ENCODE measurements at regions not wholly inside any gene's neighbourhood (a gene's known extent, or its start where the extent isn't known, plus 50 kb on each side); places are given as distances from the start of the nearest gene placed in this dataset.

DNA sequence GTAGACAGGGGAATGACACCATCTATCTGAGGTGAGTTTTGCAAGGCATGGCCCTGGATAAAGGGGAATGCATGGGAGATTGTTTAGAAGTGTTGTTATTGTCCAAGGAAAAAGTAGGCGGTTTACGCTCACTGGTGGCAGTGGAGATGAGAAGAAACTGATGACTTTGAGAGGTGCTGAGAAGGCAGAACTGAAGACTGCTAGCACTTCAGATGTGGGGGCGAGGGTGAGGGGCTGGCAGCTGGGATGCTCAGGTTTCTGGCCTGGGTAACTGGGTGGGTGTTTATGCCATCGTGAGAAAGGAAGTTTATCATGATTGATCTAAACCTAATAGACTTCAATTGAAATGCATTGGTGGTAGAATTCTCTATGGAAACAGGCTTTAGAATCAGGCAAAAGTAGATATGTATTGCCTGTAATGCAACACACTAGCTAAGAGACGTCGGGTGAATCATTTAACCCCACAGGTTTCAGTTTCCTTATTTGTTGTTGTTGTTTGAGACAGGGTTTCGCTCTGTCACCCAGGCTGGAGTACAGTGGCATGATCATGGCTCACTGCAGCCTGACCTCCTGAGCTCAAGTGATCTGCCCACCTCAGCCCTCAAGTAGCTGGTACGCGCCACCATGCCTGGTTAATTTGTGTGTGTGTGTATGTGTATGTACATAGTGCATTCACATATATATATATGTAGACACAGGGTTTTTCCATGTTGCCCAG is 123.5 kb downstream of the SLC24A2 start:
- POLR2A ChIA-PET = no interaction called here

GRCh38 chr9:19663570-19663969 is 125.3 kb downstream of the SLC24A2 start:
- no peaks in the 10 kb centered on the region for H3K36me3 Mint-ChIP-seq
- H3K4me3 Mint-ChIP-seq = no peak overlapping the region
- no peak overlapping the region for H3K27ac Mint-ChIP-seq
- H3K4me1 Mint-ChIP-seq = peaks cover 16% of the 10 kb centered on the region
- DNase-seq (ENCODE audit: low spot score) (no peak), ATAC-seq (no peak)
- no peaks in the 10 kb centered on the region for H3K9me3 Mint-ChIP-seq
- TF ChIP-seq EMX1 (CRISPR knock-in tag; IDR thresholded peaks at IDR 0.05) (no peak), TEAD1 (CRISPR knock-in tag; IDR thresholded peaks at IDR 0.05) (no peak), FOXK1 (CRISPR knock-in tag; IDR thresholded peaks at IDR 0.05) (no peak), PRRX2 (CRISPR knock-in tag; IDR thresholded peaks at IDR 0.05) (no peak)
- TF ChIP-seq, protein P1, sequence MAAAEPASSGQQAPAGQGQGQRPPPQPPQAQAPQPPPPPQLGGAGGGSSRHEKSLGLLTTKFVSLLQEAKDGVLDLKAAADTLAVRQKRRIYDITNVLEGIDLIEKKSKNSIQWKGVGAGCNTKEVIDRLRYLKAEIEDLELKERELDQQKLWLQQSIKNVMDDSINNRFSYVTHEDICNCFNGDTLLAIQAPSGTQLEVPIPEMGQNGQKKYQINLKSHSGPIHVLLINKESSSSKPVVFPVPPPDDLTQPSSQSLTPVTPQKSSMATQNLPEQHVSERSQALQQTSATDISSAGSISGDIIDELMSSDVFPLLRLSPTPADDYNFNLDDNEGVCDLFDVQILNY (CRISPR knock-in tag; IDR thresholded peaks at IDR 0.05) = no peak
- TF ChIP-seq, protein P2, sequence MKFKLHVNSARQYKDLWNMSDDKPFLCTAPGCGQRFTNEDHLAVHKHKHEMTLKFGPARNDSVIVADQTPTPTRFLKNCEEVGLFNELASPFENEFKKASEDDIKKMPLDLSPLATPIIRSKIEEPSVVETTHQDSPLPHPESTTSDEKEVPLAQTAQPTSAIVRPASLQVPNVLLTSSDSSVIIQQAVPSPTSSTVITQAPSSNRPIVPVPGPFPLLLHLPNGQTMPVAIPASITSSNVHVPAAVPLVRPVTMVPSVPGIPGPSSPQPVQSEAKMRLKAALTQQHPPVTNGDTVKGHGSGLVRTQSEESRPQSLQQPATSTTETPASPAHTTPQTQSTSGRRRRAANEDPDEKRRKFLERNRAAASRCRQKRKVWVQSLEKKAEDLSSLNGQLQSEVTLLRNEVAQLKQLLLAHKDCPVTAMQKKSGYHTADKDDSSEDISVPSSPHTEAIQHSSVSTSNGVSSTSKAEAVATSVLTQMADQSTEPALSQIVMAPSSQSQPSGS (CRISPR knock-in tag; IDR thresholded peaks at IDR 0.05; ENCODE audit: borderline replicate concordance, low read depth) = no peak
- POLR2A ChIA-PET = no interaction called here
- no peaks in the 10 kb centered on the region for H3K27me3 Mint-ChIP-seq (ENCODE audit: low read depth)
- CTCF ChIA-PET = no interaction called here

More for the DNA sequence above, 123.5 kb downstream of the SLC24A2 start:
- Mint-ChIP-seq H3K36me3 (no peaks in the 10 kb centered on the region), H3K4me3 (no peak overlapping the region), H3K27ac (peak overlapping the region; percentile 24), H3K9me3 (no peaks in the 10 kb centered on the region), H3K27me3 (ENCODE audit: low read depth) (no peaks in the 10 kb centered on the region), H3K4me1 (peaks cover 8% of the 10 kb centered on the region)
- DNase-seq (ENCODE audit: low spot score) = no peak
- TF ChIP-seq, protein P3, sequence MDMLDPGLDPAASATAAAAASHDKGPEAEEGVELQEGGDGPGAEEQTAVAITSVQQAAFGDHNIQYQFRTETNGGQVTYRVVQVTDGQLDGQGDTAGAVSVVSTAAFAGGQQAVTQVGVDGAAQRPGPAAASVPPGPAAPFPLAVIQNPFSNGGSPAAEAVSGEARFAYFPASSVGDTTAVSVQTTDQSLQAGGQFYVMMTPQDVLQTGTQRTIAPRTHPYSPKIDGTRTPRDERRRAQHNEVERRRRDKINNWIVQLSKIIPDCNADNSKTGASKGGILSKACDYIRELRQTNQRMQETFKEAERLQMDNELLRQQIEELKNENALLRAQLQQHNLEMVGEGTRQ (CRISPR knock-in tag; IDR thresholded peaks at IDR 0.05) = no peak
- ATAC-seq = no peak
- CTCF ChIA-PET = no interaction called here

GRCh38 chr9:19662213-19662612 is 126.6 kb downstream of the SLC24A2 start:
- ATAC-seq (no peak), DNase-seq (ENCODE audit: low spot score) (no peak)
- H3K4me1 Mint-ChIP-seq = peaks cover 17% of the 10 kb centered on the region
- TF ChIP-seq HMGA2 (CRISPR knock-in tag; IDR thresholded peaks at IDR 0.05) = no peak
- TF ChIP-seq, protein P2 (CRISPR knock-in tag; IDR thresholded peaks at IDR 0.05; ENCODE audit: borderline replicate concordance, low read depth) = no peak
- TF ChIP-seq, protein P4, sequence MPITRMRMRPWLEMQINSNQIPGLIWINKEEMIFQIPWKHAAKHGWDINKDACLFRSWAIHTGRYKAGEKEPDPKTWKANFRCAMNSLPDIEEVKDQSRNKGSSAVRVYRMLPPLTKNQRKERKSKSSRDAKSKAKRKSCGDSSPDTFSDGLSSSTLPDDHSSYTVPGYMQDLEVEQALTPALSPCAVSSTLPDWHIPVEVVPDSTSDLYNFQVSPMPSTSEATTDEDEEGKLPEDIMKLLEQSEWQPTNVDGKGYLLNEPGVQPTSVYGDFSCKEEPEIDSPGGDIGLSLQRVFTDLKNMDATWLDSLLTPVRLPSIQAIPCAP (CRISPR knock-in tag; IDR thresholded peaks at IDR 0.05) = no peak
- no peak for TF ChIP-seq ZNF219 (CRISPR knock-in tag; IDR thresholded peaks at IDR 0.05; ENCODE audit: borderline replicate concordance)
- TF ChIP-seq, protein P5, sequence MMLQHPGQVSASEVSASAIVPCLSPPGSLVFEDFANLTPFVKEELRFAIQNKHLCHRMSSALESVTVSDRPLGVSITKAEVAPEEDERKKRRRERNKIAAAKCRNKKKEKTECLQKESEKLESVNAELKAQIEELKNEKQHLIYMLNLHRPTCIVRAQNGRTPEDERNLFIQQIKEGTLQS (CRISPR knock-in tag; conservative IDR thresholded peaks at IDR 0.05) = no peak
- TF ChIP-seq ESRRA (CRISPR knock-in tag; IDR thresholded peaks at IDR 0.05; ENCODE audit: borderline replicate concordance) = no peak
- no peak for TF ChIP-seq MYBL2 (CRISPR knock-in tag; IDR thresholded peaks at IDR 0.05)
- TF ChIP-seq AR (CRISPR knock-in tag; IDR thresholded peaks at IDR 0.05) = no peak
- no peak for TF ChIP-seq ZNF317 (CRISPR knock-in tag; IDR thresholded peaks at IDR 0.05; ENCODE audit: borderline replicate concordance, low read depth)
- TF ChIP-seq ZNF138 (CRISPR knock-in tag; conservative IDR thresholded peaks at IDR 0.05) = no peak
- no peak for TF ChIP-seq ZNF671 (CRISPR knock-in tag; IDR thresholded peaks at IDR 0.05)
- no peak for TF ChIP-seq STAT6 (CRISPR knock-in tag; conservative IDR thresholded peaks at IDR 0.05; ENCODE audit: low read depth)
- TF ChIP-seq KAT7 (CRISPR knock-in tag; IDR thresholded peaks at IDR 0.05; ENCODE audit: borderline replicate concordance) = no peak
- TF ChIP-seq ATF1 (CRISPR knock-in tag; IDR thresholded peaks at IDR 0.05) = no peak
- H3K27ac Mint-ChIP-seq = no peak overlapping the region
- POLR2A ChIA-PET = no interaction called here
- H3K4me3 Mint-ChIP-seq = no peak overlapping the region
- H3K36me3 Mint-ChIP-seq = no peaks in the 10 kb centered on the region
- H3K9me3 Mint-ChIP-seq = no peaks in the 10 kb centered on the region
- no peaks in the 10 kb centered on the region for H3K27me3 Mint-ChIP-seq (ENCODE audit: low read depth)
- CTCF ChIA-PET = no interaction called here

All from WTC11 (cell line).